ENCODE measurements at regions not wholly inside any gene's neighbourhood (a gene's known extent, or its start where the extent isn't known, plus 50 kb on each side); places are given as distances from the start of the nearest gene placed in this dataset.

GRCh38 chr1:67973051-67973450 lies 77.4 kb downstream of the DIRAS3 start:
- TF ChIP-seq POLR2A (IDR thresholded peaks at IDR 0.05), result no peak
- TF ChIP-seq CTCF (IDR thresholded peaks at IDR 0.05), result no peak
